ENCODE measurements at regions not wholly inside any gene's neighbourhood (a gene's known extent, or its start where the extent isn't known, plus 50 kb on each side); places are given as distances from the start of the nearest gene placed in this dataset.

GRCh38 chr9:21672140-21672539 lies 130.3 kb upstream of the MTAP start:
- TF ChIP-seq FOXP2 (optimal IDR thresholded peaks at IDR 0.05; ENCODE audit: borderline replicate concordance, extremely low read depth, extremely low read length, insufficient read depth): no peak
- TF ChIP-seq SIN3A (IDR thresholded peaks at IDR 0.05; ENCODE audit: borderline replicate concordance, insufficient read depth, low read length): no peak
- no peak for TF ChIP-seq TAF1 (IDR thresholded peaks at IDR 0.05; ENCODE audit: borderline replicate concordance, insufficient read depth, low read length)
- no peak for TF ChIP-seq REST (IDR thresholded peaks at IDR 0.05; ENCODE audit: insufficient read depth in 1 of 2, low read depth in 2 of 2, low read length in 2 of 2)
- TF ChIP-seq POLR2AphosphoS5 (IDR thresholded peaks at IDR 0.05; ENCODE audit: low read depth, low read length): no peak

DNA sequence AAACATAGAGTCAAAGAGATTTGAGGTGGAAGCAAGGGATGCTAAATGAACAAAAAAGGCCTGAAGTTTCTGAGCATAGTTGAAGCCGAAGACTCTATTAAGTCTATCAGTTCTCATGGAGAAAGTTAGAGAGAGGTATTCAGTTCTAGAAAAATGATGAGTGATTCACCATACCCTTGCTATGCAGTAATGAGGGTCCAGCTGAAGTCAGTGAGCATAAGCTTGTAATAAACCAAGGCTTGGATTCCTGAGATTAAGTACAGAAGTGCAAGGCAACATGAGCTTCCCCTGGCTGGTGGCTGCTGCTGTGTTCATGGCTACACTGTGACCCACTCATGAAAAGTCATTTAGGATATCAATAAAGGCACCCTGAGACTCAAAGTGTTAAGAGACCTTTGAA lies 129.7 kb upstream of the MTAP start:
- TF ChIP-seq POLR2AphosphoS5 (IDR thresholded peaks at IDR 0.05; ENCODE audit: low read depth, low read length): no peak

- TF ChIP-seq POLR2AphosphoS5 (IDR thresholded peaks at IDR 0.05; ENCODE audit: low read depth, low read length) (no peak), SIN3A (IDR thresholded peaks at IDR 0.05; ENCODE audit: borderline replicate concordance, insufficient read depth, low read length) (no peak), TAF1 (IDR thresholded peaks at IDR 0.05; ENCODE audit: borderline replicate concordance, insufficient read depth, low read length) (no peak), FOXP2 (optimal IDR thresholded peaks at IDR 0.05; ENCODE audit: borderline replicate concordance, extremely low read depth, extremely low read length, insufficient read depth) (no peak), REST (IDR thresholded peaks at IDR 0.05; ENCODE audit: insufficient read depth in 1 of 2, low read depth in 2 of 2, low read length in 2 of 2) (no peak)
These were observed 127.5 kb upstream of the MTAP start for GRCh38 chr9:21674894-21675293.

- TF ChIP-seq TAF1 (IDR thresholded peaks at IDR 0.05; ENCODE audit: borderline replicate concordance, insufficient read depth, low read length): no peak
- TF ChIP-seq REST (IDR thresholded peaks at IDR 0.05; ENCODE audit: insufficient read depth in 1 of 2, low read depth in 2 of 2, low read length in 2 of 2): no peak
- TF ChIP-seq POLR2AphosphoS5 (IDR thresholded peaks at IDR 0.05; ENCODE audit: low read depth, low read length): no peak
- no peak for TF ChIP-seq FOXP2 (optimal IDR thresholded peaks at IDR 0.05; ENCODE audit: borderline replicate concordance, extremely low read depth, extremely low read length, insufficient read depth)
- no peak for TF ChIP-seq SIN3A (IDR thresholded peaks at IDR 0.05; ENCODE audit: borderline replicate concordance, insufficient read depth, low read length)
These were observed 125.0 kb upstream of the MTAP start for GRCh38 chr9:21677387-21677786.

DNA sequence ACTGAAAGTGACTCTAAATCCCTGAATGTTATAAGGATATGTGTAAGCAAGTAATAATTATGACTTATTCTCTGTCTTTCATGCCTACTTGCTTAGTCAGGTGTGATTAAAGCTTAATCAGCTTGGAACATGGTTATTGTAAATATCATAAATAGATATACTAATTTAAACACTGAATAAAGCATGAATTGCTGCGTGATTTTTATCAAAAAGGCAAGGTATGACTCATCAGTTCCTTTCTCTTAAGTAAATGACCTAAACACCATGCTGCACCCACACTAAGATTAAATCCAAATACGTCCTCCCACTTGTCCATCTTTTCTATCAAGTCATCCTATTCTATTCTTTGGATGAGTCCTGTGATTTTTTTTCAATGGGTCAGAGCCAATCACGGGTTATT lies 124.6 kb upstream of the MTAP start:
- TF ChIP-seq SIN3A (IDR thresholded peaks at IDR 0.05; ENCODE audit: borderline replicate concordance, insufficient read depth, low read length) (no peak), POLR2AphosphoS5 (IDR thresholded peaks at IDR 0.05; ENCODE audit: low read depth, low read length) (no peak), FOXP2 (optimal IDR thresholded peaks at IDR 0.05; ENCODE audit: borderline replicate concordance, extremely low read depth, extremely low read length, insufficient read depth) (no peak), REST (IDR thresholded peaks at IDR 0.05; ENCODE audit: insufficient read depth in 1 of 2, low read depth in 2 of 2, low read length in 2 of 2) (no peak), TAF1 (IDR thresholded peaks at IDR 0.05; ENCODE audit: borderline replicate concordance, insufficient read depth, low read length) (no peak)
